ENCODE measurements at regions not wholly inside any gene's neighbourhood (a gene's known extent, or its start where the extent isn't known, plus 50 kb on each side); places are given as distances from the start of the nearest gene placed in this dataset.
A peak's percentile ranks its signal among the peaks of the same experiment; 100 is the strongest.
"Not testable (repeated sequence)": the region's sequence is repeated elsewhere in the genome, so short reads cannot be mapped to it uniquely, and the experiment has no call there.

- H3K4me3 ChIP-seq: no peak overlapping the region
- H3K27me3 ChIP-seq: no peaks in the 10 kb centered on the region
- TF ChIP-seq EP300 (IDR thresholded peaks at IDR 0.05): no peak
- TF ChIP-seq POLR2AphosphoS5 (IDR thresholded peaks at IDR 0.05): no peak
- no peak for ATAC-seq (ENCODE audit: low FRiP score in 2 of 2)
- WGBS, 2 donors: 93 to 100% methylated on average over 1 to 7 of the region's 8 CpGs
- no peaks in the 10 kb centered on the region for H3K36me3 ChIP-seq
- no peaks in the 10 kb centered on the region for H3K9me3 ChIP-seq
- H3K27ac ChIP-seq: no peak overlapping the region
- no peaks in the 10 kb centered on the region for H3K4me1 ChIP-seq
- peak in 1 of 2 donors; percentile 6 for DNase-seq
These were observed 378.2 kb upstream of the MAOA start for GRCh38 chrX:43277879-43278278.

- Histone ChIP-seq H3K9me3 (no peaks in the 10 kb centered on the region), H3K4me1 (no peaks in the 10 kb centered on the region), H3K36me3 (no peaks in the 10 kb centered on the region), H3K4me3 (no peak overlapping the region), H3K27ac (no peak overlapping the region), H3K27me3 (no peaks in the 10 kb centered on the region)
- no peak for ATAC-seq (ENCODE audit: low FRiP score in 2 of 2)
- 91% methylated on average over 19 of the region's 19 CpGs; no CpG with 5 or more reads in 1 of the 2 donors for WGBS, 2 donors
- DNase-seq: peak in 1 of 2 donors; percentile 27
- TF ChIP-seq EP300 (IDR thresholded peaks at IDR 0.05): no peak
These were observed 377.7 kb upstream of the MAOA start for GRCh38 chrX:43278440-43278839.

- peak in 1 of 2 donors; percentile 60 for DNase-seq
These were observed 376.7 kb upstream of the MAOA start for GRCh38 chrX:43279341-43279808.

GRCh38 chrX:43283187-43283586 is 372.9 kb upstream of the MAOA start:
- DNase-seq (no peak), ATAC-seq (ENCODE audit: low FRiP score in 2 of 2) (no peak)
- 74 to 100% methylated on average over 1 of the region's 1 CpG for WGBS, 2 donors
- Histone ChIP-seq H3K36me3 (no peaks in the 10 kb centered on the region), H3K4me1 (no peaks in the 10 kb centered on the region), H3K4me3 (no peak overlapping the region), H3K9me3 (no peaks in the 10 kb centered on the region), H3K27ac (no peak overlapping the region), H3K27me3 (no peaks in the 10 kb centered on the region)
- TF ChIP-seq POLR2A (IDR thresholded peaks at IDR 0.05) (no peak), POLR2AphosphoS5 (IDR thresholded peaks at IDR 0.05) (no peak), CTCF (IDR thresholded peaks at IDR 0.05) (no peak), EP300 (IDR thresholded peaks at IDR 0.05) (no peak)

More at GRCh38 chrX:43279341-43279808, 376.7 kb upstream of the MAOA start:
- Histone ChIP-seq H3K4me3 (no peak overlapping the region), H3K27ac (no peak overlapping the region), H3K4me1 (no peaks in the 10 kb centered on the region), H3K27me3 (no peaks in the 10 kb centered on the region), H3K36me3 (no peaks in the 10 kb centered on the region), H3K9me3 (no peaks in the 10 kb centered on the region)
- no peak for TF ChIP-seq POLR2A (IDR thresholded peaks at IDR 0.05)
- no peak for TF ChIP-seq EP300 (IDR thresholded peaks at IDR 0.05)
- no peak for TF ChIP-seq CTCF (IDR thresholded peaks at IDR 0.05)
- TF ChIP-seq POLR2AphosphoS5 (IDR thresholded peaks at IDR 0.05): no peak
- ATAC-seq (ENCODE audit: low FRiP score in 2 of 2): no peak
- WGBS, 2 donors: 93 to 97% methylated on average over 11 to 33 of the region's 38 CpGs

- not testable (repeated sequence) for H3K9me3 ChIP-seq; H3K4me1 ChIP-seq; ATAC-seq (ENCODE audit: low FRiP score in 2 of 2); H3K36me3 ChIP-seq; H3K27ac ChIP-seq; H3K4me3 ChIP-seq; H3K27me3 ChIP-seq; DNase-seq
- 41 to 79% methylated on average over 3 to 4 of the region's 4 CpGs for WGBS, 2 donors
These were observed 344.5 kb upstream of the MAOA start for GRCh38 chrX:43311625-43312024.

GRCh38 chrX:43313035-43313434 is 343.1 kb upstream of the MAOA start:
- TF ChIP-seq CTCF (IDR thresholded peaks at IDR 0.05): no peak
- no peak for TF ChIP-seq EP300 (IDR thresholded peaks at IDR 0.05)
- TF ChIP-seq POLR2AphosphoS5 (IDR thresholded peaks at IDR 0.05): no peak
- no peak for TF ChIP-seq POLR2A (IDR thresholded peaks at IDR 0.05)
- ATAC-seq (ENCODE audit: low FRiP score in 2 of 2) (no peak), DNase-seq (no peak)
- H3K4me1 ChIP-seq: no peaks in the 10 kb centered on the region
- no peak overlapping the region for H3K4me3 ChIP-seq
- 67 to 73% methylated on average over 1 of the region's 1 CpG for WGBS, 2 donors
- no peaks in the 10 kb centered on the region for H3K9me3 ChIP-seq
- H3K27me3 ChIP-seq: no peaks in the 10 kb centered on the region
- H3K36me3 ChIP-seq: no peaks in the 10 kb centered on the region
- no peak overlapping the region for H3K27ac ChIP-seq
